HUES64 (cell line): ENCODE measurements at regions not wholly inside any gene's neighbourhood (a gene's known extent, or its start where the extent isn't known, plus 50 kb on each side); places are given as distances from the start of the nearest gene placed in this dataset.
"Not testable (repeated sequence)": the region's sequence is repeated elsewhere in the genome, so short reads cannot be mapped to it uniquely, and the experiment has no call there.

Experiments
- H3K27ac ChIP-seq: 2 replicates; pipeline ENCODE4 v1.7.0; 2013; ENCODE audit warnings: low read depth, low read length, inconsistent platforms
- H3K27me3 ChIP-seq: 2 replicates; pipeline ENCODE4 v1.6.1; 2013; ENCODE audit warnings: mild to moderate bottlenecking, low read length; ENCODE audit not compliant: insufficient read depth
- H3K36me3 ChIP-seq: 2 replicates; pipeline ENCODE4 v1.6.1; 2013; ENCODE audit warnings: mild to moderate bottlenecking, low read length; ENCODE audit not compliant: insufficient read depth
- H3K4me1 ChIP-seq: 2 replicates; pipeline ENCODE4 v1.6.1; 2013; ENCODE audit warnings: mild to moderate bottlenecking, low read length, moderate library complexity; ENCODE audit not compliant: insufficient read depth
- H3K4me3 ChIP-seq: 2 replicates; pipeline ENCODE4 v1.5.1; 2013; ENCODE audit warnings: mild to moderate bottlenecking, low read length, moderate library complexity
- H3K9ac ChIP-seq: 2 replicates; pipeline ENCODE4 v1.6.1; 2013; ENCODE audit warnings: mild to moderate bottlenecking, low read depth, low read length
- H3K9me3 ChIP-seq: 2 replicates; pipeline ENCODE4 v1.6.1; 2013; ENCODE audit warnings: low read depth, low read length; ENCODE audit not compliant: insufficient read depth
- WGBS: fragments of 150-250, 120-280 bp; methylation state at CpG from one replicate; pipeline ENCODE4 v1.1.7; 2013; ENCODE audit warnings: missing lambda C conversion rate; 5-methylcytosine and 5-hydroxymethylcytosine counted together

- H3K9ac ChIP-seq, H3K27ac ChIP-seq, H3K4me3 ChIP-seq, H3K27me3 ChIP-seq, H3K36me3 ChIP-seq, H3K4me1 ChIP-seq: not testable (repeated sequence)
- peaks cover 14% of the 10 kb centered on the region for H3K9me3 ChIP-seq
- 81% methylated on average over 4 of the region's 4 CpGs for WGBS
Observed at GRCh38 chr14:22349281-22349680, 239.7 kb downstream of the DAD1 start.

GRCh38 chr14:22344673-22345072, 244.4 kb downstream of the DAD1 start:
- Histone ChIP-seq H3K9ac (no peak overlapping the region), H3K4me3 (no peak overlapping the region), H3K36me3 (no peaks in the 10 kb centered on the region), H3K27ac (no peak overlapping the region), H3K4me1 (no peaks in the 10 kb centered on the region), H3K27me3 (no peaks in the 10 kb centered on the region), H3K9me3 (peaks cover 26% of the 10 kb centered on the region)
- WGBS = 100% methylated on average over 3 of the region's 3 CpGs

- H3K27me3 ChIP-seq, H3K4me3 ChIP-seq, H3K9ac ChIP-seq, H3K27ac ChIP-seq, H3K36me3 ChIP-seq, H3K4me1 ChIP-seq: not testable (repeated sequence)
- 90% methylated on average over 4 of the region's 4 CpGs for WGBS
- peaks cover 26% of the 10 kb centered on the region for H3K9me3 ChIP-seq
Observed at GRCh38 chr14:22344209-22344608, 244.8 kb downstream of the DAD1 start.

- Histone ChIP-seq H3K36me3 (no peaks in the 10 kb centered on the region), H3K27ac (no peak overlapping the region), H3K27me3 (no peaks in the 10 kb centered on the region), H3K4me3 (no peak overlapping the region), H3K4me1 (no peaks in the 10 kb centered on the region), H3K9me3 (peaks cover 26% of the 10 kb centered on the region), H3K9ac (no peak overlapping the region)
- 94% methylated on average over 2 of the region's 3 CpGs for WGBS
Observed at GRCh38 chr14:22341049-22341448, 248.0 kb downstream of the DAD1 start.

- no peak overlapping the region for H3K4me3 ChIP-seq
- no peaks in the 10 kb centered on the region for H3K36me3 ChIP-seq
- H3K4me1 ChIP-seq = peaks cover 9% of the 10 kb centered on the region
- H3K27me3 ChIP-seq = no peaks in the 10 kb centered on the region
- 91% methylated on average over 8 of the region's 8 CpGs for WGBS
- H3K9ac ChIP-seq = no peak overlapping the region
- peaks cover 10% of the 10 kb centered on the region for H3K9me3 ChIP-seq
- no peak overlapping the region for H3K27ac ChIP-seq
Observed at GRCh38 chr14:22338917-22339715, 249.9 kb downstream of the DAD1 start.

- Histone ChIP-seq H3K27me3 (no peaks in the 10 kb centered on the region), H3K27ac (no peak overlapping the region), H3K9me3 (peaks cover 3% of the 10 kb centered on the region), H3K4me1 (peaks cover 17% of the 10 kb centered on the region), H3K36me3 (no peaks in the 10 kb centered on the region), H3K4me3 (no peak overlapping the region), H3K9ac (no peak overlapping the region)
- 93% methylated on average over 4 of the region's 5 CpGs for WGBS
Observed at GRCh38 chr14:22338381-22338780, 250.6 kb downstream of the DAD1 start.

GRCh38 chr14:22337938-22338337, 251.1 kb downstream of the DAD1 start:
- Histone ChIP-seq H3K27ac (no peak overlapping the region), H3K27me3 (no peaks in the 10 kb centered on the region), H3K9me3 (no peaks in the 10 kb centered on the region), H3K4me3 (no peak overlapping the region), H3K36me3 (no peaks in the 10 kb centered on the region), H3K4me1 (peaks cover 21% of the 10 kb centered on the region), H3K9ac (no peak overlapping the region)
- WGBS = 95% methylated on average over 3 of the region's 3 CpGs

GRCh38 chr14:22337521-22337920, 251.5 kb downstream of the DAD1 start:
- peaks cover 25% of the 10 kb centered on the region for H3K4me1 ChIP-seq
- H3K27me3 ChIP-seq = no peaks in the 10 kb centered on the region
- no peak overlapping the region for H3K4me3 ChIP-seq
- H3K27ac ChIP-seq = no peak overlapping the region
- no peaks in the 10 kb centered on the region for H3K36me3 ChIP-seq
- 90% methylated on average over 1 of the region's 1 CpG for WGBS
- H3K9me3 ChIP-seq = no peaks in the 10 kb centered on the region
- no peak overlapping the region for H3K9ac ChIP-seq

- no peak overlapping the region for H3K4me3 ChIP-seq
- no peaks in the 10 kb centered on the region for H3K36me3 ChIP-seq
- no peak overlapping the region for H3K27ac ChIP-seq
- no peaks in the 10 kb centered on the region for H3K9me3 ChIP-seq
- peaks cover 32% of the 10 kb centered on the region for H3K4me1 ChIP-seq
- WGBS = 96% methylated on average over 6 of the region's 6 CpGs
- no peaks in the 10 kb centered on the region for H3K27me3 ChIP-seq
- H3K9ac ChIP-seq = no peak overlapping the region
Observed at GRCh38 chr14:22336031-22336430, 253.0 kb downstream of the DAD1 start.

- H3K9me3 ChIP-seq = peaks cover 12% of the 10 kb centered on the region
- peaks cover 32% of the 10 kb centered on the region for H3K4me1 ChIP-seq
- H3K4me3 ChIP-seq = no peak overlapping the region
- H3K27me3 ChIP-seq = no peaks in the 10 kb centered on the region
- 70% methylated on average over 4 of the region's 4 CpGs for WGBS
- H3K27ac ChIP-seq = peak overlapping the region; percentile 77; the same call in 1 of the 2 replicates
- no peaks in the 10 kb centered on the region for H3K36me3 ChIP-seq
- H3K9ac ChIP-seq = 0 out of 2 replicates have a peak overlapping the region, but pooled peaks have one; percentile 3
Observed at GRCh38 chr14:22334627-22335026, 254.4 kb downstream of the DAD1 start.

- Histone ChIP-seq H3K4me1 (peaks cover 32% of the 10 kb centered on the region), H3K27ac (peak overlapping the region; percentile 77; the same call in 1 of the 2 replicates), H3K9me3 (peaks cover 16% of the 10 kb centered on the region), H3K9ac (no peak overlapping the region), H3K36me3 (no peaks in the 10 kb centered on the region), H3K27me3 (no peaks in the 10 kb centered on the region), H3K4me3 (no peak overlapping the region)
- WGBS = 45% methylated on average over 2 of the region's 4 CpGs
Observed at GRCh38 chr14:22334275-22334577, 254.8 kb downstream of the DAD1 start.
